Glomerular endothelial cell (primary cell): ENCODE measurements at regions not wholly inside any gene's neighbourhood (a gene's known extent, or its start where the extent isn't known, plus 50 kb on each side); places are given as distances from the start of the nearest gene placed in this dataset.

Experiments
- DNase-seq: peaks from one replicate; pipeline ENCODE4 v3.0.0-alpha.2; 2011; ENCODE audit warnings: low read depth, low spot score; ENCODE audit errors: extremely low read depth

DNA sequence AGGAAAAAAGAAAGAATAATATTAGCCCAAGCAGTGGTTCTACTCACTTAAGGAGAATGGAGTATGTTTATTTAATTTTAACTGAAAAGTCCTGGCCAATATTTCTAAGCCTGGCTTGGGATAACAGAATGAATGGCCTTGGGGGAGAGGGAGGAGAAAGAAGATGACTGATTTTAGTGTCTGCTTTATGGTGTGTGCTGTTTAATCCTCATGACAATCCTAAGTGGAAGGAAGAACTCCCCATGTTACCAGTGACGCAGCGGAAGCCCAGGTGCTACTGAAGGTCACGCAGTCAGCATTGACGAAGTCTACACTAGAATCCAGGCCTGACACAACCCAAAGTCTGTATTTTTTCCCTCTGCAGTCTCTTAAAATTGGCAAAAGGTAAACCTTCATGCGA, 50.5 kb downstream of the PALM2AKAP2 start:
- no peak for DNase-seq

DNA sequence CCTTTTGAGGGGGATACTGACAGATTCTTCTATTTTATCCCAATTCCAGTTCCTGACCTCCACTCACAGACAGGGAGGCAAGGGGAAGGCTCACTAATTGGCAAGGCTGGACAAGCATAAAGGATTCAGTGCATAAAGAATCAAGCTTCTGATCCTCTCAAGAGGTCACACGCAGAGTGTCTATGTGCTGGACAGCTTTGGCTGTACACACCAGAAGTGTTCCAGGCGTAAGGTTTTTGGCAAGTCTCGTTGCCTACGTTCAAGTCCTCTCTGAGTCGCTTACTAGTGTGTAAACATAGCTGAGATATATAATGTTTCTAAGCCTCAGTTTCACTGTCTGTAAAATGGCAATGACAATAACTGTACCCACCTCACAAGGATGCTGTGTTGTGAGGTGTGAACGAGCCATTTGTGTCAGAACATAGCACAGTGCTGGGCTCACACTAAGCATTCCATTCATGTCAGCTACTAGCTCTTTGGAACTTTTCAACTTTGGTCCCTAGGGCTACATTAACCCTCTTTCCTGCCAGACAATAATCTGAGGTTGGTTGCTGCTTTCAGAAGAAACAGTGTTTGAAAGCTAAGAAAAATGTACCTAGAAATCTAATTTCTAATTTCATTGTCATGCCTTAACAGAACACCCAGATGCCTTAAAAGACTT, 52.1 kb downstream of the PALM2AKAP2 start:
- DNase-seq = no peak

DNA sequence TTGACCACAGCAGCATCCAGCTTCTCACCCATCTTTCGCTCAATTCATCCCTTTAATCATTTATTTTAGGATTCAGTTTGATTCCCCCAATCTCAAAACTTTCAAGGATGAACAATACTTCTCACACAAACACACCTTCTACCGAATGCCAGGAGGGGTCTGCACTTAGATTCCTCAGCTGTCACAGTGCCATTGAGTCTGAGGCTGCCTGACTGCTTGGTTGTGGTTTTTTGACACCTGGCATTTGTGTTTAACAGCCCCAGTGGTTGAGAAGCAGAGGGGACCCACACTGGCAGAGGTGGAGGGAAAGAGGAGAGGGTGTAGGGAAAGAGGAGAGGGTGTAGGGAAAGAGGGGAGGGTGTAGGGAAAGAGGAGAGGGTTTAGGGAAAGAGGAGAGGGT, 54.9 kb downstream of the PALM2AKAP2 start:
- no peak for DNase-seq

DNA sequence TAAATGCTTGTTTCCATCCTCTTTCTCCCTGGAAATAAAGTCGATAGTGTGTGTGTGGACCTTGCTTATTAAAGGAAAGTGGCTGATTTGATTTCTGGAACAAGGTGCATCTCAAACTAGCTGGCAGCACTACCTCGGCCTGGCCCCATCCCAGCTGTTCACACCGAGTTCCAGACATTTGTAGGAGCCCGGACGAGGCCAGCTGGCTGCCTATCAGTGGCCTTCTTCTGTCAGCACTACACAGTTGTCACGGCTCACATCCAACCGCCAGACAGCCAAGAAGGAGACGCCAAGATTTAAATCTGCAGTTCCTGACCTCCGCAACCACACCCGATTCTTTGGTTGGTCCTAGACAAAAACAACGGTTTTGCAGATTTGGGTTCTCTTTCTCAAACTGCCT, 63.6 kb downstream of the PALM2AKAP2 start:
- DNase-seq = no peak

DNA sequence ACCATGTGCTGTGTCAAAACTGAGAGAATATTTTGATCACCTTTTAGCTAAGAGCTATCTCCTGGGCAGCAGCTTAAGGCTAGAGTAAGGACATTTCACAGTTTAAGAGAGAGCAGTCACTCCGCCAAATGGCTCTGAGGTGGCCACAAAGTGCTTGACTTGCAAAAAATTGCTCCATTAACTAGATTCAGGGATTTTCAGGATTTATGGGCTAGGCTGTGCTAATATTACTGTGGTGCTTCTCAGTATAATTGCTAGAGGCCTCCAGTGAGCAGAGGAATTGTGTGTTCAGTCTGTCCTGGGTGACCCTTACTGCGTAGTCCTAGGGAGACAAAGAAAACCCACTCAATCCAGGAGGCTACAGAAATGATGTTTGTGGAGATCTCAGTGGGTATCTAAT, 65.2 kb downstream of the PALM2AKAP2 start:
- no peak for DNase-seq

- no peak for DNase-seq
Observed at GRCh38 chr9:109846776-109847175, 66.8 kb downstream of the PALM2AKAP2 start.

GRCh38 chr9:109852556-109852955, 72.6 kb downstream of the PALM2AKAP2 start:
- DNase-seq = no peak

- no peak for DNase-seq
Observed at GRCh38 chr9:109855540-109855939, 75.5 kb downstream of the PALM2AKAP2 start.

GRCh38 chr9:109856785-109857184, 76.8 kb downstream of the PALM2AKAP2 start:
- no peak for DNase-seq

DNA sequence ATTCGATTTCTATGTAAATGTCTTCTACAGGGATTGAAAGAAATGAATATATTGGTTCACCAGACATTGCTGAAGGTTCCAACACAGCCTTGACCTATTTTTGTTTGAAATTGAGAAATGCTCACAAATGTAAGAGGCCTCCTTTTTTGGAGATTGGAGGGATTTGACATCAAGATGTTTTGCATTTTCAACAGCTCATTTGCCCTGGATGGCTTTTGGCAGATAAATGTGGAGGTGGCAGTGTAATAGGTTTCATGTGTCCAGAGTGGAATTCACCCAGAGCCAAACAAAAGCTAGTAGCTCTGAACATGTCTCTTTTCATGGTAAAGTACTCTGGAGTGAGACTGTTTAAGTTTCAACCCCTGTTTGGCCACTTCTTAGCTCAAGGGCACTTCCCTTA, 77.3 kb downstream of the PALM2AKAP2 start:
- no peak for DNase-seq

- no peak for DNase-seq
Observed at GRCh38 chr9:109859447-109859846, 79.4 kb downstream of the PALM2AKAP2 start.

- no peak for DNase-seq
Observed at GRCh38 chr9:109860521-109860920, 80.5 kb downstream of the PALM2AKAP2 start.

DNA sequence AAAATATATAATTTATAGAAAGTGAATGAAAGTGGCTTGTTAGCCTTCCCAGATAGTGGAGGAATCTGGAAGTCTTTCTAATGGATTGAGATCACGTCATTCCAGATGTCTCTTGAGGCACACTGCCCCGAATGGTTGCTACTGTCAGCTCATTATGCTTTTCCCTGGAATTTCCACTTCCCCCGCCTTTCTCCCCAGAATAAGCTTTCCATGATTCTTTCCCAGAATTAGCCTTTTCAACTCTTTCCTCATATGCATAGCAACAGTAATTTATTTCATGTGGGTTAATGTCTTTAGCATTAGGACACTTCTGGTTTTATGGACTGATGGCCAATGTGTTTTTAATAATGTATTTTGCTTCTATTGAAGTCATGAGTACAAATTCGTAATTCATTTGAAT, 81.5 kb downstream of the PALM2AKAP2 start:
- DNase-seq = no peak

- no peak for DNase-seq
Observed at GRCh38 chr9:109861918-109862317, 81.9 kb downstream of the PALM2AKAP2 start.

- DNase-seq = no peak
Observed at GRCh38 chr9:109862452-109862851, 82.5 kb downstream of the PALM2AKAP2 start.

- DNase-seq = no peak
Observed at GRCh38 chr9:109863961-109864360, 84.0 kb downstream of the PALM2AKAP2 start.

DNA sequence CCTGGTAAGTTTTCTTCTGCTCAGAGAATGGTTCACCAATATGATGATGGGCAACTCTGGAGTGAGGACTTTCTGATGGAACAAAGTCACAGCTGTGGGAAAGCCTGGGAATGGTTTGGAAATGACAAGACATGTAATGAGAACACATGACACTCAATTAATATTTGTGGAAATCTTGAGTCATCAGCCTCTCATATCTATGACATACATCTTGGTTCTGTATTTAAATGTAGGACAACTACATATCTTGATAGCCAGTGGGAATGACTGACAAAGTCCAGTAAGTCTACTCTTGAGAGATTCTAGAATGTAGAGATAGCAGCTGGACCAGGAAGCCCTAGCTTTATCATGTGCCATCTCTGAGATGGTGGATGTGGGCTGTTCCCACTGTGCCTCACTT, 85.5 kb downstream of the PALM2AKAP2 start:
- no peak for DNase-seq

GRCh38 chr9:109868207-109868606, 88.2 kb downstream of the PALM2AKAP2 start:
- DNase-seq = no peak

- DNase-seq = no peak
Observed at GRCh38 chr9:109868722-109869121, 88.7 kb downstream of the PALM2AKAP2 start.

DNA sequence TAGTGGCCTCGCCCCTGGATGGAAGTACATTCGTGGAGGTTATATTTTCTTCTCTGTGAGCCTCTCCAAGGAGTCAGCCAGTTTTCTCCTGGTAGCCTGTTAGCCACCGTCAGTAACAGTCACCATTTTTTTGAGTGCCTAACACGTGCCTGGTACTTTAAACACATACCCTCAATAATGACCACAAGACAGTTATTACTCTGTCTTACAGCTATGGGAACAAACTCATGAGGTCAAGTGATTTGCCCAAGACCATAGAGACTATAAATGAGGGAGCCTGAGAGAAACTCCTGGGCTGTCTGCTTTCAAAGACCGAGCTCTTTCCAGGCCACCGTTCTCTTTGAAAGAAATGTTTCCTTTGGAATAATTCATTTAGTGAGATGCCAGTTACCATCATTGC, 90.4 kb downstream of the PALM2AKAP2 start:
- DNase-seq = no peak

DNA sequence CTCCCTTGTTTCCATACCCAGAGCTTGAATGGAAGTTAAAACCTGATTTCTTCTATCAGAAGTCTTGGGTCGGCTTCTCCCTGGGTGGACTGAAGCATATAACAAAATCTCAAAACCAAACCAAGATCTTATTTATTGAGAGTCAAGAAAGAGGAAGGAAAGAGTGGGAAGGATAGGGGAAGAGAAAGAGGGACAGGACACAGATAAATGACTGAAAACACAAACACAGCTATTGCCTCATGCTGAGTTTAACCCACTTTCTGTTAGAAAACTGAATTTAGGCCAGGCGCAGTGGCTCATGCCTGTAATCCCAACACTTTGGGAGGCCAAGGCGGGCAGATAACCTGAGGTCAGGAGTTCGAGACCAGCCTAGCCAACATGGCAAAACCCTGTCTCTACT, 92.9 kb downstream of the PALM2AKAP2 start:
- DNase-seq = no peak

DNA sequence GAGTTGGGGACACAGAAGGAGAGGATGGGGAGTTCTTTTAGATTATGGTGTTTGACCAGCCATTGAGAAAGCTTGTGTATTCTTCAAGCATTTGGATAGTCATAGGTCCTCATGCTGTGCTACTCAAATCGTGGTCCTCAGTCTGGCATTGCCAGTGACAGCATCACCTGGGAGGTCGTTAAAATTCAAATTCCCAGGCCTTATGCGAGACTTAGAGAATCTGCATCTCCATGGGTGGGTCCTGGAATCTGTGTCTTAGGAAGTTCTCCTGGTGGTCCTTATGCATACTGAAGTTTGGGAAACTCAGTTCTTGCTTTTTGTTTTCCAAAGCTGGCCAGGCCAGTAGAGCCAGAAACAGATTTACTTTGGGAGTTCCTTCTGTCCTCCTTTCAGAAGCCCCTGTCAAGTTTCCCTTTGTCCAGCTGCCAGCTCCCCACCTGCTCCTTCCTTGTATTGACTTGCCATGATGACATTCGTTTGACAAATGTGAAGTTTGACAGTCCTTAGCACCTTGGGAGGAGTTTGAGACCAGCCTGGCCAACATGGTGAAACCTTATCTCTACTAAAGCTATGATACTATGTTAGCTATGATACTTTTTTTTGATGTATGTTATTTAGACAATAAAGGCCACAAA, 95.6 kb downstream of the PALM2AKAP2 start:
- DNase-seq = no peak
